Left lung (tissue), 4 donors: ENCODE measurements at regions not wholly inside any gene's neighbourhood (a gene's known extent, or its start where the extent isn't known, plus 50 kb on each side); places are given as distances from the start of the nearest gene placed in this dataset.
"Not testable (repeated sequence)": the region's sequence is repeated elsewhere in the genome, so short reads cannot be mapped to it uniquely, and the experiment has no call there.

ENCODE experiments used
- ATAC-seq: fragments of 200-7000 bp; cut with Tn5 transposase; one replicate; pipeline ENCODE4 v1.9.1; 2020; ENCODE audit warnings: moderate library complexity
- DNase-seq, 4 donors: peaks; one replicate each; pipeline ENCODE4 v3.0.0-alpha.2; 2013 to 2020
- H3K27ac ChIP-seq, 2 donors: fragments of 200-600 bp; sonication (generic) in 1 of 2; one replicate each; pipeline versions ENCODE4 v1.5.0 to v1.8.0; 2020 to 2021
- H3K27me3 ChIP-seq, 2 donors: fragments of 200-600 bp; sonication (generic) in 1 of 2; one replicate each; pipeline versions ENCODE4 v1.5.0 to v1.8.0; 2020 to 2021
- H3K36me3 ChIP-seq, 2 donors: fragments of 200-600 bp; sonication (generic) in 1 of 2; one replicate each; pipeline versions ENCODE4 v1.5.0 to v1.8.0; 2020 to 2021
- H3K4me1 ChIP-seq, 2 donors: fragments of 200-600 bp; one replicate each; pipeline ENCODE4 v1.8.0; 2021
- H3K4me3 ChIP-seq, 2 donors: fragments of 200-600 bp; sonication (generic) in 1 of 2; one replicate each; pipeline versions ENCODE4 v1.5.0 to v1.8.0; 2020 to 2021; ENCODE audit warnings: mild to moderate bottlenecking in 1 of 2
- H3K9me3 ChIP-seq, 2 donors: fragments of 200-600 bp; sonication (generic) in 1 of 2; one replicate each; pipeline versions ENCODE4 v1.5.0 to v1.8.0; 2020 to 2021
- intact Hi-C, 2 donors: fragments of 100-400 bp; cut with DNase I; formaldehyde crosslinking; loops; one replicate each; pipeline versions ENCODE4 v1.11.2 to v1.14.2; 2022
- TF ChIP-seq, protein P1 (sequence below), 2 donors: fragments of 200-600 bp; sonication (generic) in 1 of 2; IDR thresholded peaks; one replicate each; pipeline versions ENCODE4 v1.5.0 to v1.8.0; 2021; ENCODE audit warnings: antibody characterized with exemption in 2 of 2
- donor health status: DM: no; HTN: yes; CAD: no.
- donor health status: DM: no; HTN: no; CAD: no.

DNA sequence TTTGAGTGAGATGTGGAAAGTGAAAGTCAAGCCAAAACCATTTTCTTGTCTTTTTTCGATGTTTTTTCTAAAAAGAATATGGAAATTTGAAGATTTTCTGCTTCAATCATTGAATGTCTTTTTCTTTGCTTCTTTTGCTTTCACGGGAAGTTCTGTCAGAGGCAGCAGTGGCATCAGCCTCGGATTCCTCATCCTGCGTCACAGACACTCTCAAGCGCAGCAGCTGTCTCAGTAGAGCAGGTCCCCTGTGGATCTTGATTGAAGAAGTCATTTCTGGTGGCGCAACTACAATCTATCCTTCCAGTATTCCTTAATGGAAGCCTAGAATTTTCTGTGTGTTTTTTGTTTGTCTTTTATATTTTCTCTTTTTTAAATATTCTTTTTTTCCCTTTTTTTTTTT lies 52.7 kb upstream of the NEIL3 start:
- Histone ChIP-seq H3K4me3 (no peak overlapping the region), H3K9me3 (no peaks in the 10 kb centered on the region), H3K27ac (no peak overlapping the region), H3K27me3 (no peaks in the 10 kb centered on the region), H3K4me1 (no peaks in the 10 kb centered on the region), H3K36me3 (no peaks in the 10 kb centered on the region)
- ATAC-seq, result no peak
- no peak for DNase-seq
- TF ChIP-seq, protein P1, sequence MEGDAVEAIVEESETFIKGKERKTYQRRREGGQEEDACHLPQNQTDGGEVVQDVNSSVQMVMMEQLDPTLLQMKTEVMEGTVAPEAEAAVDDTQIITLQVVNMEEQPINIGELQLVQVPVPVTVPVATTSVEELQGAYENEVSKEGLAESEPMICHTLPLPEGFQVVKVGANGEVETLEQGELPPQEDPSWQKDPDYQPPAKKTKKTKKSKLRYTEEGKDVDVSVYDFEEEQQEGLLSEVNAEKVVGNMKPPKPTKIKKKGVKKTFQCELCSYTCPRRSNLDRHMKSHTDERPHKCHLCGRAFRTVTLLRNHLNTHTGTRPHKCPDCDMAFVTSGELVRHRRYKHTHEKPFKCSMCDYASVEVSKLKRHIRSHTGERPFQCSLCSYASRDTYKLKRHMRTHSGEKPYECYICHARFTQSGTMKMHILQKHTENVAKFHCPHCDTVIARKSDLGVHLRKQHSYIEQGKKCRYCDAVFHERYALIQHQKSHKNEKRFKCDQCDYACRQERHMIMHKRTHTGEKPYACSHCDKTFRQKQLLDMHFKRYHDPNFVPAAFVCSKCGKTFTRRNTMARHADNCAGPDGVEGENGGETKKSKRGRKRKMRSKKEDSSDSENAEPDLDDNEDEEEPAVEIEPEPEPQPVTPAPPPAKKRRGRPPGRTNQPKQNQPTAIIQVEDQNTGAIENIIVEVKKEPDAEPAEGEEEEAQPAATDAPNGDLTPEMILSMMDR (IDR thresholded peaks at IDR 0.05), result no peak
- intact Hi-C loops, result no loop called here

DNA sequence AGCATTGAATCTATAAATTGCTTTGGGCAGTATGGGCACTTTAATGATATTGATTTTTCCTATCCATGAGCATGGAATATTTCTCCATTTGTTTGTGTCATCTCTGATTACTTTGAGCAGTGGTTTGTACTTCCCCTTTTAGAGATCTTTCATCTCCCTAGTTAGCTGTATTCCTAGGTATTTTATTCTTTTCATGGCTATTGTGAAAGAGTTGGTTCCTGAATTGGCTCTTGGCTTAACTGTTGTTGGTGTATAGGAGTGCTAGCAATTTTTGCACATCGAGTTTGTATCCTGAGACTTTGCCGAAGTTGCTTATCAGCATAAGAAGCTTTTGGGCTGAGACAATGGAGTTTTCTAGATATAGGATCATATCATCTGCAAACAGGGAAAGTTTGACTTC lies 50.2 kb upstream of the NEIL3 start:
- intact Hi-C loops, result not testable (repeated sequence)

More for the DNA sequence above, 50.2 kb upstream of the NEIL3 start:
- not testable (repeated sequence) for H3K27me3 ChIP-seq, ATAC-seq, H3K9me3 ChIP-seq, DNase-seq, H3K4me1 ChIP-seq, H3K4me3 ChIP-seq, H3K27ac ChIP-seq, H3K36me3 ChIP-seq
